ENCODE measurements at regions not wholly inside any gene's neighbourhood (a gene's known extent, or its start where the extent isn't known, plus 50 kb on each side); places are given as distances from the start of the nearest gene placed in this dataset.
"Not testable (repeated sequence)": the region's sequence is repeated elsewhere in the genome, so short reads cannot be mapped to it uniquely, and the experiment has no call there.

- DNase-seq, result not testable (repeated sequence)
Observed at GRCh38 chr2:166743482-166743881, 144.8 kb upstream of the XIRP2 start.

GRCh38 chr2:166727095-166727494 is 161.2 kb upstream of the XIRP2 start:
- DNase-seq, result no peak

GRCh38 chr2:166725927-166726924 is 162.1 kb upstream of the XIRP2 start:
- DNase-seq, result no peak

GRCh38 chr2:166716968-166717367 is 171.3 kb upstream of the XIRP2 start:
- no peak for DNase-seq

- DNase-seq, result peak in 1 of 3 experiments; percentile 4
Observed at GRCh38 chr2:166700079-166700478, 188.2 kb upstream of the XIRP2 start.

- DNase-seq, result no peak
Observed at GRCh38 chr2:166695154-166695553, 193.1 kb upstream of the XIRP2 start.

GRCh38 chr2:166686057-166686456 is 192.0 kb upstream of the SCN7A start:
- DNase-seq, result not testable (repeated sequence)

- no peak for DNase-seq
Observed at GRCh38 chr2:166677996-166678395, 183.9 kb upstream of the SCN7A start.

- DNase-seq, result no peak
Observed at GRCh38 chr2:166676716-166677115, 182.7 kb upstream of the SCN7A start.

GRCh38 chr2:166675553-166675952 is 181.5 kb upstream of the SCN7A start:
- no peak for DNase-seq

- DNase-seq, result no peak
Observed at GRCh38 chr2:166673986-166674385, 179.9 kb upstream of the SCN7A start.

- DNase-seq, result no peak
Observed at GRCh38 chr2:166671801-166672200, 177.8 kb upstream of the SCN7A start.

- DNase-seq, result no peak
Observed at GRCh38 chr2:166671235-166671634, 177.2 kb upstream of the SCN7A start.

- DNase-seq, result no peak
Observed at GRCh38 chr2:166665991-166666940, 172.2 kb upstream of the SCN7A start.

GRCh38 chr2:166661824-166662223 is 167.8 kb upstream of the SCN7A start:
- DNase-seq, result no peak

- DNase-seq, result no peak
Observed at GRCh38 chr2:166661391-166661790, 167.3 kb upstream of the SCN7A start.

- DNase-seq, result no peak
Observed at GRCh38 chr2:166658901-166659300, 164.9 kb upstream of the SCN7A start.

- peak in 1 of 3 experiments; percentile 61 for DNase-seq
Observed at GRCh38 chr2:166653185-166653813, 159.2 kb upstream of the SCN7A start.

- no peak for DNase-seq
Observed at GRCh38 chr2:166651991-166652390, 157.9 kb upstream of the SCN7A start.

- DNase-seq, result no peak
Observed at GRCh38 chr2:166651080-166651675, 157.1 kb upstream of the SCN7A start.

- DNase-seq, result no peak
Observed at GRCh38 chr2:166647935-166648334, 153.9 kb upstream of the SCN7A start.

- no peak for DNase-seq
Observed at GRCh38 chr2:166643980-166644379, 149.9 kb upstream of the SCN7A start.
